GM12873 (cell line): ENCODE measurements at regions not wholly inside any gene's neighbourhood (a gene's known extent, or its start where the extent isn't known, plus 50 kb on each side); places are given as distances from the start of the nearest gene placed in this dataset.

ENCODE experiments used
- CTCF ChIP-seq: IDR thresholded peaks from 2 replicates; pipeline ENCODE4 v1.5.1; 2012; ENCODE audit warnings: low read depth, mild to moderate bottlenecking, moderate library complexity, low read length, control low read depth; ENCODE audit not compliant: insufficient read depth; ENCODE audit errors: missing control alignments

GRCh38 chr3:73291541-73291940 is 230.1 kb downstream of the EBLN2 start:
- TF ChIP-seq CTCF, result no peak

GRCh38 chr3:73292220-73292619 is 230.8 kb downstream of the EBLN2 start:
- no peak for TF ChIP-seq CTCF

GRCh38 chr3:73294537-73294936 is 233.1 kb downstream of the EBLN2 start:
- TF ChIP-seq CTCF, result no peak

- no peak for TF ChIP-seq CTCF
Observed at GRCh38 chr3:73295876-73296635, 234.6 kb downstream of the EBLN2 start.

- no peak for TF ChIP-seq CTCF
Observed at GRCh38 chr3:73296859-73297258, 235.4 kb downstream of the EBLN2 start.

GRCh38 chr3:73298243-73299183 is 237.1 kb downstream of the EBLN2 start:
- no peak for TF ChIP-seq CTCF

- no peak for TF ChIP-seq CTCF
Observed at GRCh38 chr3:73299184-73299691, 237.8 kb downstream of the EBLN2 start.
